Chondrocyte (in vitro differentiated cells): ENCODE measurements at regions not wholly inside any gene's neighbourhood (a gene's known extent, or its start where the extent isn't known, plus 50 kb on each side); places are given as distances from the start of the nearest gene placed in this dataset.

Experiments
- DNase-seq: peaks from one replicate; pipeline ENCODE4 v3.0.0; 2021; ENCODE audit warnings: mixed read lengths, low spot score
- H3K27ac Mint-ChIP-seq: one replicate; pipeline ENCODE4 v1.8.0; 2021; ENCODE audit warnings: mild to moderate bottlenecking, moderate library complexity, mixed read lengths; ENCODE audit not compliant: unreplicated experiment
- H3K27me3 Mint-ChIP-seq: 2 replicates; pipeline ENCODE4 v1.8.0; 2021; ENCODE audit warnings: low read depth, mixed read lengths
- H3K36me3 Mint-ChIP-seq: 2 replicates; pipeline ENCODE4 v1.8.0; 2021; ENCODE audit warnings: low read depth, mixed read lengths
- H3K4me1 Mint-ChIP-seq: 2 replicates; pipeline ENCODE4 v1.8.0; 2021; ENCODE audit warnings: low read depth, mild to moderate bottlenecking, mixed read lengths
- H3K4me3 Mint-ChIP-seq: one replicate; pipeline ENCODE4 v1.8.0; 2021; ENCODE audit warnings: mild to moderate bottlenecking, moderate library complexity, mixed read lengths; ENCODE audit not compliant: unreplicated experiment
- H3K9me3 Mint-ChIP-seq: 2 replicates; pipeline ENCODE4 v1.8.0; 2021; ENCODE audit warnings: low read depth, mixed read lengths
- TF ChIP-seq, protein P1 (sequence below): fragments of 200-600 bp; sonication (generic); IDR thresholded peaks from 2 replicates; pipeline ENCODE4 v1.5.0; 2021; ENCODE audit warnings: antibody characterized with exemption, mild to moderate bottlenecking, moderate library complexity

DNA sequence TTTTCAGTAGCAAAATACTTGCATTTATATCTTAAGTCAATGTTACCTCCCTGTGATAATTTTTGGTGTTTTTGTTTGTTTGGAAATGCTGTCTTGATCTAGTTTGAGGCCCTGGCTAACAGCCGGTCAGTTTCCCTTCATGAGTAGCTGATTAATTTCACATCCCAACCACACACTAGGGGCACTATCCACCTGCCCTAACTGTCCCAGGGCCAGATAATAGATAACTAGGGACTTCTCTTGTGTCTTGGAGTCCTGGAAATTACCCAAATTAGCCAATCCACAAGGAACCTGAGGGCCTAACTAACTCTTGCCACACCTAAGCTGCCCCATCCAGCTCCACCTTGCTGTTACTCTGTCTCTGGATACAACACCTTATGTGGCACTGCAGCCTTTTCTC lies 399.9 kb downstream of the FOXG1 start:
- DNase-seq: no peak
- H3K9me3 Mint-ChIP-seq: peaks cover 8% of the 10 kb centered on the region
- no peak overlapping the region for H3K27ac Mint-ChIP-seq
- H3K4me3 Mint-ChIP-seq: no peak overlapping the region
- TF ChIP-seq, protein P1, sequence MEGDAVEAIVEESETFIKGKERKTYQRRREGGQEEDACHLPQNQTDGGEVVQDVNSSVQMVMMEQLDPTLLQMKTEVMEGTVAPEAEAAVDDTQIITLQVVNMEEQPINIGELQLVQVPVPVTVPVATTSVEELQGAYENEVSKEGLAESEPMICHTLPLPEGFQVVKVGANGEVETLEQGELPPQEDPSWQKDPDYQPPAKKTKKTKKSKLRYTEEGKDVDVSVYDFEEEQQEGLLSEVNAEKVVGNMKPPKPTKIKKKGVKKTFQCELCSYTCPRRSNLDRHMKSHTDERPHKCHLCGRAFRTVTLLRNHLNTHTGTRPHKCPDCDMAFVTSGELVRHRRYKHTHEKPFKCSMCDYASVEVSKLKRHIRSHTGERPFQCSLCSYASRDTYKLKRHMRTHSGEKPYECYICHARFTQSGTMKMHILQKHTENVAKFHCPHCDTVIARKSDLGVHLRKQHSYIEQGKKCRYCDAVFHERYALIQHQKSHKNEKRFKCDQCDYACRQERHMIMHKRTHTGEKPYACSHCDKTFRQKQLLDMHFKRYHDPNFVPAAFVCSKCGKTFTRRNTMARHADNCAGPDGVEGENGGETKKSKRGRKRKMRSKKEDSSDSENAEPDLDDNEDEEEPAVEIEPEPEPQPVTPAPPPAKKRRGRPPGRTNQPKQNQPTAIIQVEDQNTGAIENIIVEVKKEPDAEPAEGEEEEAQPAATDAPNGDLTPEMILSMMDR: no peak
- no peaks in the 10 kb centered on the region for H3K4me1 Mint-ChIP-seq
- H3K27me3 Mint-ChIP-seq: no peaks in the 10 kb centered on the region
- H3K36me3 Mint-ChIP-seq: no peaks in the 10 kb centered on the region

GRCh38 chr14:29168149-29168548 lies 401.6 kb downstream of the FOXG1 start:
- peaks cover 19% of the 10 kb centered on the region for H3K9me3 Mint-ChIP-seq
- H3K27me3 Mint-ChIP-seq: no peaks in the 10 kb centered on the region
- H3K4me1 Mint-ChIP-seq: no peaks in the 10 kb centered on the region
- TF ChIP-seq, protein P1: no peak
- no peak overlapping the region for H3K27ac Mint-ChIP-seq
- DNase-seq: no peak
- no peaks in the 10 kb centered on the region for H3K36me3 Mint-ChIP-seq
- H3K4me3 Mint-ChIP-seq: no peak overlapping the region

DNA sequence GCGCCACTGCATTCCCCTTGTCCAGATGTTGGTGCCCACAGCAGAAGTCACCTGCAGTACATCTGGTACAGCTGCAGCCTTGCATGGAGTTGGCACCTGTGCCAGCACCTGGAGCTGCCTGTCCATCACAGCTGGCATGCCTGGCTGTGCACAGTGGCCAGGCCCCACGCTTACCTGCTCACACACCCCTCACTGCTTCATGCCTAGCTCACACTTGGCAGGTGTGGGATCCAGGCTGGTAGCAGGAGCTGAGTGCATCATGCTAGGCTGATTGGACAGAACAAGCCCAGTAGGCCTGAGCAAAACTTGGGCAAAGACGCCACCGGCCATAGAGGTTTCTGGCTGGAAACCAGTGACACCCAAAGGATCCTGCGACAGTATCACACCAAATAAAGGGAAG lies 402.8 kb downstream of the FOXG1 start:
- H3K4me1 Mint-ChIP-seq: no peaks in the 10 kb centered on the region
- H3K9me3 Mint-ChIP-seq: peaks cover 27% of the 10 kb centered on the region
- no peak overlapping the region for H3K4me3 Mint-ChIP-seq
- TF ChIP-seq, protein P1: no peak
- H3K27ac Mint-ChIP-seq: no peak overlapping the region
- H3K36me3 Mint-ChIP-seq: no peaks in the 10 kb centered on the region
- DNase-seq: no peak
- no peaks in the 10 kb centered on the region for H3K27me3 Mint-ChIP-seq

- no peaks in the 10 kb centered on the region for H3K4me1 Mint-ChIP-seq
- peaks cover 37% of the 10 kb centered on the region for H3K9me3 Mint-ChIP-seq
- H3K36me3 Mint-ChIP-seq: no peaks in the 10 kb centered on the region
- no peak for DNase-seq
- no peak overlapping the region for H3K4me3 Mint-ChIP-seq
- no peaks in the 10 kb centered on the region for H3K27me3 Mint-ChIP-seq
- no peak overlapping the region for H3K27ac Mint-ChIP-seq
- TF ChIP-seq, protein P1: no peak
Measured at GRCh38 chr14:29175706-29176105, 409.1 kb downstream of the FOXG1 start.

DNA sequence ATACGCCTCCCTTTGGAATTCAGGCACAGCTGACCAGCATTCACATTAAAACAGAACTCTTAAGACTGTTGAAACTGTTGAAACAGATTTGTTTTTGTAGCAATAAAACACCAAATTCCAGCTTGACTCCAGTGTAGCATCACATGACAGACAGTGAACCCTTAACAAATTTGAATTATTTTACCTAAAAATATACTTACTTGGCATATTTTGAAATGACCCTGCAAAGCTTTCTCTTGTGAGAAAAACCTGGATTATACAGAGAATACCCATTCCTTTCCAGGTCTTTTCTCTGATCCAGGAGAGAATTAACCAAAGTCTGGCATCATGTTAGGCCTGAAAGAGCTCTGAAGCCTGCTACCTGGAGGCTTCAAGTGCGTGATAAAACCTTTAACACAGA lies 410.3 kb downstream of the FOXG1 start:
- H3K27ac Mint-ChIP-seq: no peak overlapping the region
- no peak overlapping the region for H3K4me3 Mint-ChIP-seq
- H3K27me3 Mint-ChIP-seq: no peaks in the 10 kb centered on the region
- H3K36me3 Mint-ChIP-seq: no peaks in the 10 kb centered on the region
- no peak for DNase-seq
- TF ChIP-seq, protein P1: no peak
- no peaks in the 10 kb centered on the region for H3K4me1 Mint-ChIP-seq
- H3K9me3 Mint-ChIP-seq: peaks cover 31% of the 10 kb centered on the region
